Transverse colon (tissue), 4 donors: ENCODE measurements at regions not wholly inside any gene's neighbourhood (a gene's known extent, or its start where the extent isn't known, plus 50 kb on each side); places are given as distances from the start of the nearest gene placed in this dataset.
"Not testable (repeated sequence)": the region's sequence is repeated elsewhere in the genome, so short reads cannot be mapped to it uniquely, and the experiment has no call there.

Source experiments
- CTCF ChIP-seq, 5 experiments: fragments of 200-600 bp in 3 of 5; fragments of 450-650 bp in 2 of 5; sonication (generic) in 3 of 5; IDR thresholded peaks; 1 replicate in 2 of 5; 2 replicates in 3 of 5; pipeline ENCODE4 v1.5.1; 2016 to 2017; ENCODE audit warnings: antibody characterized with exemption in 5 of 5, inconsistent platforms in 3 of 5, mild to moderate bottlenecking in 2 of 5, moderate library complexity in 1 of 5
- POLR2A ChIP-seq: fragments of 450-650 bp; IDR thresholded peaks from one replicate; pipeline ENCODE4 v1.6.1; 2016; ENCODE audit warnings: antibody characterized with exemption, mild to moderate bottlenecking, moderate library complexity
- POLR2AphosphoS5 ChIP-seq, 3 donors: sonication (generic); formaldehyde crosslinking; IDR thresholded peaks; one replicate each; pipeline ENCODE4 v1.6.1; 2016; ENCODE audit warnings: antibody characterized with exemption in 3 of 3

DNA sequence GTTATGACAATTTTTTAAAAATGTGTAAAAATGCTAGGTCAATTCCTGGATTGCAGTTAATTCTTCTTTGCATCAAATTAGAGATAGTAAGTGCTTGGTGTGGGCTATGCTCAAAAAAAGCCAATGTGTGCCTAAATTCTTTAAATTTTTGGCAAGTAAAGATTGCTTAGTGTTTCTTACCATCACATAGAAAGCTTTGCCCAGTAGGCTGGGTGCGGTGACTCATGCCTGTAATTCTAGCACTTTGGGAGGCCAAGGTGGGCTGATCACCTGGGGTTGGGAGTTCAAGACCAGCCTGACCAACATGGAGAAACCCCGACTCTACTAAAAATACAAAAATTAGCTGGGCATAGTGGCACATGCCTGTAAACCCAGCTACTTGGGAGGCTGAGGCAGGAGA lies 70.0 kb upstream of the MED13 start:
- not testable (repeated sequence) for TF ChIP-seq CTCF (IDR thresholded peaks at IDR 0.05); POLR2A; POLR2AphosphoS5 (IDR thresholded peaks at IDR 0.05)
